Neuronal stem cell (in vitro differentiated cells): ENCODE measurements at regions not wholly inside any gene's neighbourhood (a gene's known extent, or its start where the extent isn't known, plus 50 kb on each side); places are given as distances from the start of the nearest gene placed in this dataset.

Source experiments
- DNase-seq: peaks from one replicate; pipeline ENCODE4 v3.0.0-alpha.2; 2013; ENCODE audit warnings: low spot score
- H2AFZ ChIP-seq: one replicate; pipeline ENCODE4 v1.6.1; 2013; ENCODE audit warnings: mild to moderate bottlenecking, low read length, inconsistent platforms
- H2AK5ac ChIP-seq: 2 replicates; pipeline ENCODE4 v1.6.1; 2013; ENCODE audit warnings: low read depth, mild to moderate bottlenecking, inconsistent platforms, low read length, moderate library complexity, mixed read lengths
- H2BK120ac ChIP-seq: 2 replicates; pipeline ENCODE4 v1.6.1; 2013; ENCODE audit warnings: low read depth, mild to moderate bottlenecking, inconsistent platforms, low read length, moderate library complexity, mixed read lengths
- H2BK12ac ChIP-seq: one replicate; pipeline ENCODE4 v1.6.1; 2013; ENCODE audit warnings: low read length, inconsistent platforms
- H2BK15ac ChIP-seq: 2 replicates; pipeline ENCODE4 v1.6.1; 2013; ENCODE audit warnings: mild to moderate bottlenecking, low read length, inconsistent platforms, mixed read lengths
- H2BK5ac ChIP-seq: one replicate; pipeline ENCODE4 v1.6.1; 2013; ENCODE audit warnings: inconsistent platforms, mild to moderate bottlenecking, low read length, moderate library complexity
- H3K14ac ChIP-seq: one replicate; pipeline ENCODE4 v1.6.1; 2013; ENCODE audit warnings: low read length, inconsistent platforms
- H3K18ac ChIP-seq: 2 replicates; pipeline ENCODE4 v1.6.1; 2013; ENCODE audit warnings: low read length, inconsistent platforms
- H3K23ac ChIP-seq: 2 replicates; pipeline ENCODE4 v1.6.1; 2013; ENCODE audit warnings: low read depth, mild to moderate bottlenecking, mixed read lengths, low read length, inconsistent platforms; ENCODE audit not compliant: poor library complexity
- H3K27ac ChIP-seq: replicated peaks from 3 replicates; pipeline ENCODE4 v1.5.1; 2013; ENCODE audit warnings: low read length, inconsistent platforms
- H3K27me3 ChIP-seq, 3 experiments: 2 replicates each; pipeline ENCODE4 v1.6.1; 2013; ENCODE audit warnings: low read length in 3 of 3, mild to moderate bottlenecking in 2 of 3, inconsistent platforms in 1 of 3, low read depth in 1 of 3, mixed read lengths in 1 of 3, moderate library complexity in 1 of 3; ENCODE audit not compliant: control insufficient read depth in 3 of 3, insufficient read depth in 3 of 3
- H3K36me3 ChIP-seq, 2 donors: replicated peaks in 1 of 2; 2 replicates each; pipeline ENCODE4 v1.6.1; 2013; ENCODE audit warnings: low read length in 2 of 2; ENCODE audit not compliant: control insufficient read depth in 2 of 2, insufficient read depth in 2 of 2
- H3K4ac ChIP-seq: 2 replicates; pipeline ENCODE4 v1.6.1; 2013; ENCODE audit warnings: inconsistent platforms, mild to moderate bottlenecking, low read length, moderate library complexity
- H3K4me1 ChIP-seq, 2 donors: 1 replicate in 1 of 2; 2 replicates in 1 of 2; pipeline ENCODE4 v1.6.1; 2013; ENCODE audit warnings: low read length in 2 of 2, low read depth in 1 of 2; ENCODE audit not compliant: control insufficient read depth in 2 of 2, insufficient read depth in 1 of 2
- H3K4me2 ChIP-seq: one replicate; pipeline ENCODE4 v1.6.1; 2013; ENCODE audit warnings: mild to moderate bottlenecking, low read length, inconsistent platforms; ENCODE audit not compliant: insufficient read depth, poor library complexity, severe bottlenecking
- H3K4me3 ChIP-seq, 2 donors: 2 replicates each; pipeline ENCODE4 v1.5.1; 2013; ENCODE audit warnings: low read length in 2 of 2, mild to moderate bottlenecking in 2 of 2, inconsistent platforms in 1 of 2, moderate library complexity in 1 of 2
- H3K79me1 ChIP-seq: one replicate; pipeline ENCODE4 v1.6.1; 2013; ENCODE audit warnings: low read depth, mild to moderate bottlenecking, inconsistent platforms, low read length, moderate library complexity
- H3K9ac ChIP-seq: one replicate; pipeline ENCODE4 v1.6.1; 2013; ENCODE audit warnings: mild to moderate bottlenecking, low read depth, low read length, inconsistent platforms; ENCODE audit not compliant: poor library complexity
- H3K9me3 ChIP-seq, 2 donors: replicated peaks in 1 of 2; 2 replicates each; pipeline versions ENCODE3 to v1.6.1; 2013; ENCODE audit warnings: low read length in 2 of 2, mild to moderate bottlenecking in 2 of 2, inconsistent platforms in 1 of 2, low read depth in 1 of 2, mixed read lengths in 1 of 2, moderate library complexity in 1 of 2; ENCODE audit not compliant: control insufficient read depth in 2 of 2, insufficient read depth in 1 of 2
- H4K8ac ChIP-seq: one replicate; pipeline ENCODE4 v1.6.1; 2013; ENCODE audit warnings: low read depth, mild to moderate bottlenecking, inconsistent platforms, low read length, moderate library complexity
- H4K91ac ChIP-seq: one replicate; pipeline ENCODE4 v1.6.1; 2013; ENCODE audit warnings: low read length, low read depth, mild to moderate bottlenecking, inconsistent platforms; ENCODE audit not compliant: poor library complexity
- WGBS, 2 donors: extraction: QIAGEN DNeasy Blood & Tissue Kit; methylation state at CpG; one replicate each; pipeline ENCODE4 v1.1.7; 2013; ENCODE audit warnings: missing lambda C conversion rate in 2 of 2, mixed read lengths in 1 of 2; ENCODE audit not compliant: insufficient read length in 2 of 2, insufficient replicate concordance in 1 of 2; ENCODE audit errors: extremely low coverage in 2 of 2; 5-methylcytosine and 5-hydroxymethylcytosine counted together

DNA sequence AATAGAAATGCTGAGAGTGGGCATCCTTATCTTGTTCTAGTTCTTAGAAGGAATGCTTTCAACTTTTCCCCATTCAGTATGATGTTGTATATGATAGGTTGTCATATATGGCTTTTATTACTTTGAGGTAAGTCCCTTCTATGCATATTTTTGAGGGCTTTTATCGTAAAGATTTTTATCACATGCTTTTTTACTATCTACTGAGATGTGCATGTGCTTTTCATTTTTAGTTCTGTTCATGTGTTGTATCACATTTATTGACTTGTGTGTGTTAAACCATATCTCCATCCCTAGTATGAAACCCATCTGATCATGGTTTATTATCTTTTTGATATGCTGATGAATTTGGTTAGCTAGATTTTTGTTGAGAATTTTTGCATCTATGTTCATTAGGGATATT is 1008.8 kb downstream of the CNTNAP5 start:
- H3K14ac ChIP-seq = no peak overlapping the region
- no peak overlapping the region for H3K4me2 ChIP-seq
- H3K4me3 ChIP-seq = no peak overlapping the region
- no peak for DNase-seq
- H2AK5ac ChIP-seq = no peak overlapping the region
- H3K23ac ChIP-seq = no peak overlapping the region
- no peak overlapping the region for H2BK5ac ChIP-seq
- no peak overlapping the region for H4K91ac ChIP-seq
- no peak overlapping the region for H2BK15ac ChIP-seq
- no peak overlapping the region for H3K4ac ChIP-seq
- H3K36me3 ChIP-seq = no peaks in the 10 kb centered on the region
- no peak overlapping the region for H4K8ac ChIP-seq
- H3K27ac ChIP-seq = no peak overlapping the region
- H2BK12ac ChIP-seq = no peak overlapping the region
- no CpG with 5 or more reads among the region's 1 CpG for WGBS, 2 donors
- no peak overlapping the region for H2BK120ac ChIP-seq
- H3K4me1 ChIP-seq = no peaks in the 10 kb centered on the region
- H3K9me3 ChIP-seq = no peaks in the 10 kb centered on the region
- H3K9ac ChIP-seq = no peak overlapping the region
- no peak overlapping the region for H3K18ac ChIP-seq
- H3K79me1 ChIP-seq = no peaks in the 10 kb centered on the region
- no peak overlapping the region for H2AFZ ChIP-seq
- no peaks in the 10 kb centered on the region for H3K27me3 ChIP-seq

DNA sequence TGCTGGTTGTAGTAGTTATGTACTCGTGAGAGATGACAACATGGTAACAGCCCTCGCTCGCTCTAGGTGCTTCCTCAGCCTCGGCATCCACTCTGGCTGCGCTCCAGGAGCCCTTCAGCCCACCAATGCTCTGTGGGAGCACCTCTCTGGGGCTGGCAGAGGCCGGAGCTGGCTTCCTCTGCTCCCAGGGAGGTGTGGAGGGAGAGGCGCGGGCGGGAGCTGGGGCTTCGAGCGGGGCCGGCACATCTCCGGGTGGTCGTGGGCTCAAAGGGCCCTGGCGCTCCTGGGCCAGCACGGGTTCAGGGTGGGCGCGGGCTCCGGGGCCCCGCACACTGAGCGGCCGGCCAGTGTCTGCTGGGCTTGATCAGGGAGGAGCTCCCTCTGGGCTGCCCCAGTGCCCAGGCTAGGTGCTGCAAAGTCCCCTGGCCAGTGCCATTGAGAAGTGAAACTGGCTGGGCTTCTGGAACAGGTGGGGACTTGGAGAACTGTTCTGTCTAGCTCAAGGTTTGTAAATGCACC is 1012.1 kb downstream of the CNTNAP5 start:
- Histone ChIP-seq H3K9ac (no peak overlapping the region), H2BK15ac (no peak overlapping the region), H3K79me1 (no peaks in the 10 kb centered on the region), H3K14ac (no peak overlapping the region), H3K23ac (no peak overlapping the region), H2BK120ac (no peak overlapping the region), H3K27ac (no peak overlapping the region), H3K4ac (no peak overlapping the region), H3K4me2 (no peak overlapping the region), H2AK5ac (no peak overlapping the region), H3K4me1 (no peaks in the 10 kb centered on the region), H3K18ac (no peak overlapping the region), H4K8ac (no peak overlapping the region), H3K27me3 (no peaks in the 10 kb centered on the region), H2BK5ac (no peak overlapping the region), H2AFZ (no peak overlapping the region), H4K91ac (no peak overlapping the region), H3K4me3 (no peak overlapping the region), H2BK12ac (no peak overlapping the region), H3K36me3 (no peaks in the 10 kb centered on the region), H3K9me3 (peaks cover 0 to 1% of the 10 kb centered on the region in 2 donors)
- no CpG with 5 or more reads among the region's 22 CpGs for WGBS, 2 donors
- DNase-seq = no peak

DNA sequence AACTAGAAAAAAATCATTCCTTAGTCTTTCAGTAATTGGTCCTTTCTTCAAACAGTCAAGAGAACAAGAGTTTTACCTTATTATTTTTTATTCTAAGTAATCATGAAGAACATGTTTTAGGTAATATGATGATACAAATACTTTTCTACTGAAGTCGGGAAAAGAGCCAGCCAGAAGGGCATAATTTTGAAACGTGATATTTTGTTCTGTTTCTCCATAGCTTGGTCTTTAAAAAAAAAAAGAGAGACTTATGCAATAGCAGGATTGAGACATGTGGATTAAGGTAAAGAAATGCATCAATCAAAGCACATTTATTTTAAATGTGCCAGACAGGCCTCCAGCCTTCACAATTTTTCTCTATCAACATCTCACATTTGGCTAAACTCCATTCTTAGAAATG is 1016.8 kb downstream of the CNTNAP5 start:
- Histone ChIP-seq H2BK12ac (no peak overlapping the region), H3K4me3 (no peak overlapping the region), H3K4me1 (no peaks in the 10 kb centered on the region), H3K27ac (no peak overlapping the region), H2AFZ (no peak overlapping the region), H4K91ac (no peak overlapping the region), H2BK5ac (no peak overlapping the region), H3K27me3 (no peaks in the 10 kb centered on the region), H2BK120ac (no peak overlapping the region), H3K18ac (no peak overlapping the region), H3K4ac (no peak overlapping the region), H3K4me2 (no peak overlapping the region), H2BK15ac (no peak overlapping the region), H3K23ac (no peak overlapping the region), H3K9me3 (peaks cover 0 to 1% of the 10 kb centered on the region in 2 donors), H3K9ac (no peak overlapping the region), H2AK5ac (no peak overlapping the region), H3K79me1 (no peaks in the 10 kb centered on the region), H3K14ac (no peak overlapping the region), H4K8ac (no peak overlapping the region), H3K36me3 (no peaks in the 10 kb centered on the region)
- no CpG with 5 or more reads among the region's 2 CpGs for WGBS, 2 donors
- no peak for DNase-seq

DNA sequence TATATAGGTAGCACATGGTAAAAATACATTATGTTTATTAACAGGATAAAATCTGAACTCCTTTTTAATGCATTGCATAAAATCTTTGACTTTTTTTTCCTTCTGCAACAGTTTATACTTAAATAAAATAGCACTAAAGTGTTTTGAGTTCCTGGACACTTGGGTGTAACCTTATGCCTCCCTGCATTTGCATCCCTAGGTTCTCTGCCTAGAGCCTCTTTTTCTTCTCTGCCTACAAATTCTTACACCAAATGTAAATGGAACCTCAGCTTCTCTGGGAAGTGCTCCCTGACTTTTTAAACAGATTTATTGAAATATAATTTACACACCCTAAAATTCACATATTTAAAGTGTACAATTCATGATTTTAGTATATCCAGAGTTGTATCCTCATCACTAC is 1017.6 kb downstream of the CNTNAP5 start:
- DNase-seq = no peak
- Histone ChIP-seq H3K4me2 (no peak overlapping the region), H3K9ac (no peak overlapping the region), H3K23ac (no peak overlapping the region), H3K14ac (no peak overlapping the region), H3K27me3 (no peaks in the 10 kb centered on the region), H2BK12ac (no peak overlapping the region), H3K4me3 (no peak overlapping the region), H3K9me3 (peaks cover 0 to 1% of the 10 kb centered on the region in 2 donors), H2BK5ac (no peak overlapping the region), H2BK120ac (no peak overlapping the region), H3K79me1 (no peaks in the 10 kb centered on the region), H3K18ac (no peak overlapping the region), H4K91ac (no peak overlapping the region), H4K8ac (no peak overlapping the region), H3K27ac (no peak overlapping the region), H3K4ac (no peak overlapping the region), H2AFZ (no peak overlapping the region), H2BK15ac (no peak overlapping the region), H3K36me3 (no peaks in the 10 kb centered on the region), H3K4me1 (no peaks in the 10 kb centered on the region), H2AK5ac (no peak overlapping the region)
